Spleen (tissue), 7 donors: ENCODE measurements at regions not wholly inside any gene's neighbourhood (a gene's known extent, or its start where the extent isn't known, plus 50 kb on each side); places are given as distances from the start of the nearest gene placed in this dataset.

Experiments used
- CTCF ChIP-seq, 11 experiments: fragments of 200-600 bp in 7 of 11; fragments of 450-650 bp in 4 of 11; sonication (generic) in 4 of 11; IDR thresholded peaks in 8 of 11; conservative IDR thresholded peaks in 3 of 11; 1 replicate in 7 of 11; 2 replicates in 4 of 11; pipeline versions ENCODE4 v1.4.0 to v1.8.0; 2016 to 2021; ENCODE audit warnings: antibody characterized with exemption in 11 of 11, inconsistent platforms in 4 of 11, mild to moderate bottlenecking in 1 of 11
- POLR2A ChIP-seq, 3 donors: fragments of 450-650 bp; IDR thresholded peaks; one replicate each; pipeline ENCODE4 v1.5.1; 2017; ENCODE audit warnings: antibody characterized with exemption in 3 of 3, mild to moderate bottlenecking in 1 of 3
- donor health status: DM: no; HTN: no; CAD: no; lungs with moderate emphysema.
- donor health status: DM: no; HTN: no; CAD: no.
- donor health status: DM: no; HTN: no; CAD: no.

- no peak for TF ChIP-seq CTCF (IDR thresholded peaks at IDR 0.05 in 8 of 11, conservative IDR thresholded peaks at IDR 0.05 in 3 of 11)
- TF ChIP-seq POLR2A (IDR thresholded peaks at IDR 0.05), result no peak
Observed at GRCh38 chr16:86261379-86261778, 248.9 kb upstream of the FOXF1 start.
